PC-9 (cell line): ENCODE measurements at regions not wholly inside any gene's neighbourhood (a gene's known extent, or its start where the extent isn't known, plus 50 kb on each side); places are given as distances from the start of the nearest gene placed in this dataset.

Source experiments
- CTCF ChIP-seq: fragments of 200-600 bp; sonication (generic); conservative IDR thresholded peaks from 2 replicates; pipeline ENCODE4 v1.6.1; 2017; ENCODE audit warnings: mixed run types, antibody characterized with exemption, mild to moderate bottlenecking, moderate library complexity
- EZH2 ChIP-seq: fragments of 200-600 bp; sonication (generic); IDR thresholded peaks from 2 replicates; pipeline ENCODE4 v1.8.0; 2017; ENCODE audit warnings: antibody characterized with exemption, low read depth

- TF ChIP-seq EZH2, result no peak
- TF ChIP-seq CTCF, result no peak
Observed at GRCh38 chr16:72604375-72604774, 432.4 kb upstream of the PMFBP1 start.
